WTC11 (cell line): ENCODE measurements at regions not wholly inside any gene's neighbourhood (a gene's known extent, or its start where the extent isn't known, plus 50 kb on each side); places are given as distances from the start of the nearest gene placed in this dataset.

Experiments used
- CREB1 ChIP-seq: sonication (generic); formaldehyde crosslinking; IDR thresholded peaks from 2 replicates; pipeline ENCODE4 v1.8.0; 2023; ENCODE audit warnings: mild to moderate bottlenecking, missing genetic modification reagents
- CTCF ChIP-seq: fragments of 200-600 bp; IDR thresholded peaks from 2 replicates; pipeline ENCODE4 v1.8.0; 2022; ENCODE audit warnings: antibody characterized with exemption
- ELF4 ChIP-seq: sonication (generic); formaldehyde crosslinking; IDR thresholded peaks from 2 replicates; pipeline ENCODE4 v1.8.1; 2022; ENCODE audit warnings: low read depth, mild to moderate bottlenecking, moderate library complexity, missing genetic modification reagents
- ESRRA ChIP-seq: sonication (generic); formaldehyde crosslinking; IDR thresholded peaks from 2 replicates; pipeline ENCODE4 v1.8.1; 2022; ENCODE audit warnings: mild to moderate bottlenecking, missing genetic modification reagents, borderline replicate concordance
- FOXP4 ChIP-seq: sonication (generic); formaldehyde crosslinking; IDR thresholded peaks from 2 replicates; pipeline ENCODE4 v1.8.0; 2022; ENCODE audit warnings: mild to moderate bottlenecking, missing genetic modification reagents
- GABPB1 ChIP-seq: sonication (generic); formaldehyde crosslinking; IDR thresholded peaks from 2 replicates; pipeline ENCODE4 v1.8.1; 2023; ENCODE audit warnings: mild to moderate bottlenecking, missing genetic modification reagents
- KAT7 ChIP-seq: sonication (generic); formaldehyde crosslinking; IDR thresholded peaks from 2 replicates; pipeline ENCODE4 v1.8.1; 2023; ENCODE audit warnings: missing genetic modification reagents, mild to moderate bottlenecking, borderline replicate concordance
- MXD4 ChIP-seq: fragments of 250-450 bp; sonication (Bioruptor Pico); IDR thresholded peaks from 2 replicates; pipeline ENCODE4 v1.8.0; 2021; ENCODE audit warnings: mild to moderate bottlenecking, moderate library complexity, borderline replicate concordance
- TP53 ChIP-seq: sonication (generic); formaldehyde crosslinking; IDR thresholded peaks from 2 replicates; pipeline ENCODE4 v1.8.1; 2023; ENCODE audit warnings: mild to moderate bottlenecking, missing genetic modification reagents
- USF1 ChIP-seq: sonication (generic); formaldehyde crosslinking; IDR thresholded peaks from 2 replicates; pipeline ENCODE4 v1.8.0; 2022; ENCODE audit warnings: mild to moderate bottlenecking, missing genetic modification reagents
- USF2 ChIP-seq: sonication (generic); formaldehyde crosslinking; IDR thresholded peaks from 2 replicates; pipeline ENCODE4 v1.8.1; 2023; ENCODE audit warnings: mild to moderate bottlenecking, missing genetic modification reagents, moderate library complexity

GRCh38 chr4:116223040-116223732 lies 862.2 kb downstream of the TRAM1L1 start:
- no peak for TF ChIP-seq USF2 (CRISPR knock-in tag)
- TF ChIP-seq CTCF: no peak
- TF ChIP-seq CREB1 (CRISPR knock-in tag): no peak
- TF ChIP-seq KAT7 (CRISPR knock-in tag): no peak
- no peak for TF ChIP-seq ESRRA (CRISPR knock-in tag)
- no peak for TF ChIP-seq MXD4
- no peak for TF ChIP-seq FOXP4 (CRISPR knock-in tag)
- TF ChIP-seq GABPB1: no peak
- no peak for TF ChIP-seq USF1
- no peak for TF ChIP-seq TP53 (CRISPR knock-in tag)
- no peak for TF ChIP-seq ELF4 (CRISPR knock-in tag)
